ENCODE measurements at regions not wholly inside any gene's neighbourhood (a gene's known extent, or its start where the extent isn't known, plus 50 kb on each side); places are given as distances from the start of the nearest gene placed in this dataset.

GRCh38 chr6:146904596-146904995, 299.6 kb upstream of the STXBP5 start:
- H3K27ac Mint-ChIP-seq = no peak overlapping the region
- no peaks in the 10 kb centered on the region for H3K9me3 Mint-ChIP-seq
- TF ChIP-seq PRRX2 (CRISPR knock-in tag; IDR thresholded peaks at IDR 0.05) = no peak
- TF ChIP-seq ZNF121 (CRISPR knock-in tag; IDR thresholded peaks at IDR 0.05) = no peak
- TF ChIP-seq HMGA2 (CRISPR knock-in tag; IDR thresholded peaks at IDR 0.05) = no peak
- TF ChIP-seq, protein P1, sequence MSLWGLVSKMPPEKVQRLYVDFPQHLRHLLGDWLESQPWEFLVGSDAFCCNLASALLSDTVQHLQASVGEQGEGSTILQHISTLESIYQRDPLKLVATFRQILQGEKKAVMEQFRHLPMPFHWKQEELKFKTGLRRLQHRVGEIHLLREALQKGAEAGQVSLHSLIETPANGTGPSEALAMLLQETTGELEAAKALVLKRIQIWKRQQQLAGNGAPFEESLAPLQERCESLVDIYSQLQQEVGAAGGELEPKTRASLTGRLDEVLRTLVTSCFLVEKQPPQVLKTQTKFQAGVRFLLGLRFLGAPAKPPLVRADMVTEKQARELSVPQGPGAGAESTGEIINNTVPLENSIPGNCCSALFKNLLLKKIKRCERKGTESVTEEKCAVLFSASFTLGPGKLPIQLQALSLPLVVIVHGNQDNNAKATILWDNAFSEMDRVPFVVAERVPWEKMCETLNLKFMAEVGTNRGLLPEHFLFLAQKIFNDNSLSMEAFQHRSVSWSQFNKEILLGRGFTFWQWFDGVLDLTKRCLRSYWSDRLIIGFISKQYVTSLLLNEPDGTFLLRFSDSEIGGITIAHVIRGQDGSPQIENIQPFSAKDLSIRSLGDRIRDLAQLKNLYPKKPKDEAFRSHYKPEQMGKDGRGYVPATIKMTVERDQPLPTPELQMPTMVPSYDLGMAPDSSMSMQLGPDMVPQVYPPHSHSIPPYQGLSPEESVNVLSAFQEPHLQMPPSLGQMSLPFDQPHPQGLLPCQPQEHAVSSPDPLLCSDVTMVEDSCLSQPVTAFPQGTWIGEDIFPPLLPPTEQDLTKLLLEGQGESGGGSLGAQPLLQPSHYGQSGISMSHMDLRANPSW (CRISPR knock-in tag; conservative IDR thresholded peaks at IDR 0.05; ENCODE audit: low read depth) = no peak
- TF ChIP-seq USF1 (CRISPR knock-in tag; IDR thresholded peaks at IDR 0.05) = no peak
- TF ChIP-seq ZBTB21 (CRISPR knock-in tag; IDR thresholded peaks at IDR 0.05; ENCODE audit: borderline replicate concordance) = no peak
- no peak for TF ChIP-seq SMAD3 (CRISPR knock-in tag; IDR thresholded peaks at IDR 0.05; ENCODE audit: borderline replicate concordance)
- TF ChIP-seq, protein P2, sequence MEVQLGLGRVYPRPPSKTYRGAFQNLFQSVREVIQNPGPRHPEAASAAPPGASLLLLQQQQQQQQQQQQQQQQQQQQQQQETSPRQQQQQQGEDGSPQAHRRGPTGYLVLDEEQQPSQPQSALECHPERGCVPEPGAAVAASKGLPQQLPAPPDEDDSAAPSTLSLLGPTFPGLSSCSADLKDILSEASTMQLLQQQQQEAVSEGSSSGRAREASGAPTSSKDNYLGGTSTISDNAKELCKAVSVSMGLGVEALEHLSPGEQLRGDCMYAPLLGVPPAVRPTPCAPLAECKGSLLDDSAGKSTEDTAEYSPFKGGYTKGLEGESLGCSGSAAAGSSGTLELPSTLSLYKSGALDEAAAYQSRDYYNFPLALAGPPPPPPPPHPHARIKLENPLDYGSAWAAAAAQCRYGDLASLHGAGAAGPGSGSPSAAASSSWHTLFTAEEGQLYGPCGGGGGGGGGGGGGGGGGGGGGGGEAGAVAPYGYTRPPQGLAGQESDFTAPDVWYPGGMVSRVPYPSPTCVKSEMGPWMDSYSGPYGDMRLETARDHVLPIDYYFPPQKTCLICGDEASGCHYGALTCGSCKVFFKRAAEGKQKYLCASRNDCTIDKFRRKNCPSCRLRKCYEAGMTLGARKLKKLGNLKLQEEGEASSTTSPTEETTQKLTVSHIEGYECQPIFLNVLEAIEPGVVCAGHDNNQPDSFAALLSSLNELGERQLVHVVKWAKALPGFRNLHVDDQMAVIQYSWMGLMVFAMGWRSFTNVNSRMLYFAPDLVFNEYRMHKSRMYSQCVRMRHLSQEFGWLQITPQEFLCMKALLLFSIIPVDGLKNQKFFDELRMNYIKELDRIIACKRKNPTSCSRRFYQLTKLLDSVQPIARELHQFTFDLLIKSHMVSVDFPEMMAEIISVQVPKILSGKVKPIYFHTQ (CRISPR knock-in tag; IDR thresholded peaks at IDR 0.05) = no peak
- TF ChIP-seq ZNF138 (CRISPR knock-in tag; conservative IDR thresholded peaks at IDR 0.05) = no peak
- TF ChIP-seq, protein P3, sequence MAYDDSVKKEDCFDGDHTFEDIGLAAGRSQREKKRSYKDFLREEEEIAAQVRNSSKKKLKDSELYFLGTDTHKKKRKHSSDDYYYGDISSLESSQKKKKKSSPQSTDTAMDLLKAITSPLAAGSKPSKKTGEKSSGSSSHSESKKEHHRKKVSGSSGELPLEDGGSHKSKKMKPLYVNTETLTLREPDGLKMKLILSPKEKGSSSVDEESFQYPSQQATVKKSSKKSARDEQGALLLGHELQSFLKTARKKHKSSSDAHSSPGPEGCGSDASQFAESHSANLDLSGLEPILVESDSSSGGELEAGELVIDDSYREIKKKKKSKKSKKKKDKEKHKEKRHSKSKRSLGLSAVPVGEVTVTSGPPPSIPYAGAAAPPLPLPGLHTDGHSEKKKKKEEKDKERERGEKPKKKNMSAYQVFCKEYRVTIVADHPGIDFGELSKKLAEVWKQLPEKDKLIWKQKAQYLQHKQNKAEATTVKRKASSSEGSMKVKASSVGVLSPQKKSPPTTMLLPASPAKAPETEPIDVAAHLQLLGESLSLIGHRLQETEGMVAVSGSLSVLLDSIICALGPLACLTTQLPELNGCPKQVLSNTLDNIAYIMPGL (CRISPR knock-in tag; IDR thresholded peaks at IDR 0.05) = no peak
- no peak for TF ChIP-seq MLX (CRISPR knock-in tag; IDR thresholded peaks at IDR 0.05)
- TF ChIP-seq, protein P4, sequence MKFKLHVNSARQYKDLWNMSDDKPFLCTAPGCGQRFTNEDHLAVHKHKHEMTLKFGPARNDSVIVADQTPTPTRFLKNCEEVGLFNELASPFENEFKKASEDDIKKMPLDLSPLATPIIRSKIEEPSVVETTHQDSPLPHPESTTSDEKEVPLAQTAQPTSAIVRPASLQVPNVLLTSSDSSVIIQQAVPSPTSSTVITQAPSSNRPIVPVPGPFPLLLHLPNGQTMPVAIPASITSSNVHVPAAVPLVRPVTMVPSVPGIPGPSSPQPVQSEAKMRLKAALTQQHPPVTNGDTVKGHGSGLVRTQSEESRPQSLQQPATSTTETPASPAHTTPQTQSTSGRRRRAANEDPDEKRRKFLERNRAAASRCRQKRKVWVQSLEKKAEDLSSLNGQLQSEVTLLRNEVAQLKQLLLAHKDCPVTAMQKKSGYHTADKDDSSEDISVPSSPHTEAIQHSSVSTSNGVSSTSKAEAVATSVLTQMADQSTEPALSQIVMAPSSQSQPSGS (CRISPR knock-in tag; IDR thresholded peaks at IDR 0.05; ENCODE audit: borderline replicate concordance, low read depth) = no peak
- TF ChIP-seq ERG (CRISPR knock-in tag; IDR thresholded peaks at IDR 0.05) = no peak
- TF ChIP-seq TCF7 (CRISPR knock-in tag; IDR thresholded peaks at IDR 0.05; ENCODE audit: low read depth) = no peak
- TF ChIP-seq NFE2L1 (CRISPR knock-in tag; IDR thresholded peaks at IDR 0.05) = no peak
- POLR2A ChIA-PET = no interaction called here
- H3K27me3 Mint-ChIP-seq (ENCODE audit: low read depth) = no peaks in the 10 kb centered on the region
- DNase-seq (ENCODE audit: low spot score) = no peak
- no peak for ATAC-seq
- CTCF ChIA-PET = no interaction called here
- H3K36me3 Mint-ChIP-seq = no peaks in the 10 kb centered on the region
- no peak overlapping the region for H3K4me3 Mint-ChIP-seq
- H3K4me1 Mint-ChIP-seq = peaks cover 6% of the 10 kb centered on the region

Measured in WTC11 (cell line).